ENCODE measurements at regions not wholly inside any gene's neighbourhood (a gene's known extent, or its start where the extent isn't known, plus 50 kb on each side); places are given as distances from the start of the nearest gene placed in this dataset.

DNA sequence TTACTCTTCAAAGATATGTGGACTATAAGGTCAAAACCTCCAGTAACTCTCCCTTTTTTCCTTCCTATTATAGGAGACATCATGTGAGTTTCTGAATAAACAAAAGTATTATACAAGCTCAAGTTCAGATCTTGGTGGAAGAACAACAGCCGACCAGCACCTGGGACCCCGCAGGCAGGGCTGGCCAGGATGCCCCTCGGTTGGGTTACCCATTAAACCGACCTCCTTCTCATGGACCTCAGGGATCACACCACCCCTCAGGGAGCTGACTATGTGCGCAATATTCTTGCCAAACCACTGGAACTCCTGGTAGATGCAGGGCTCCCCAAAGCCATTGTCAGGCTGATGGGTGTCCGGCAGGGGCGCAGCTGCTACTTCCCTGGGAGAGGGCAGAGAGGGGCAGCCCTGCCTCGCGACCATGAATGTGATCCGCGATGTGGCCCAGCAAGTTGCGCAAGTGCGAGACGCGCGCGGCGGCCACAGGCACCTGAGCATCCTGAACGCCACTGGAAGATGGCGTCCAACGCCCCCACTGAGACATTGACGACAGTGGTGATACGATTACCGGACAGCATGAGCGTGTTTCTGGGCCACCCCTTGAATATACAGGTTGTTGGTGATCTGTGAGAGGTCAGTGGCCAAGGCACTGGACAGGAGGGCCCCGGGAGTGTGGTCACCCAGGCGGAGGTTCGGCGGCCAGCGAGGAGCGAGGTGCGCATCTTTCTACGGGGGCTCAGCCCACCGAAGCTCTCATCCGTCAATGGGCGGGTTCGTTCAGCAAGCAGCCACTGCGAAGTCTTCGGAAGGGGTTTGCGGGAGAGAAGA lies 161.3 kb downstream of the IPMK start:
- TF ChIP-seq, protein P1, sequence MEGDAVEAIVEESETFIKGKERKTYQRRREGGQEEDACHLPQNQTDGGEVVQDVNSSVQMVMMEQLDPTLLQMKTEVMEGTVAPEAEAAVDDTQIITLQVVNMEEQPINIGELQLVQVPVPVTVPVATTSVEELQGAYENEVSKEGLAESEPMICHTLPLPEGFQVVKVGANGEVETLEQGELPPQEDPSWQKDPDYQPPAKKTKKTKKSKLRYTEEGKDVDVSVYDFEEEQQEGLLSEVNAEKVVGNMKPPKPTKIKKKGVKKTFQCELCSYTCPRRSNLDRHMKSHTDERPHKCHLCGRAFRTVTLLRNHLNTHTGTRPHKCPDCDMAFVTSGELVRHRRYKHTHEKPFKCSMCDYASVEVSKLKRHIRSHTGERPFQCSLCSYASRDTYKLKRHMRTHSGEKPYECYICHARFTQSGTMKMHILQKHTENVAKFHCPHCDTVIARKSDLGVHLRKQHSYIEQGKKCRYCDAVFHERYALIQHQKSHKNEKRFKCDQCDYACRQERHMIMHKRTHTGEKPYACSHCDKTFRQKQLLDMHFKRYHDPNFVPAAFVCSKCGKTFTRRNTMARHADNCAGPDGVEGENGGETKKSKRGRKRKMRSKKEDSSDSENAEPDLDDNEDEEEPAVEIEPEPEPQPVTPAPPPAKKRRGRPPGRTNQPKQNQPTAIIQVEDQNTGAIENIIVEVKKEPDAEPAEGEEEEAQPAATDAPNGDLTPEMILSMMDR (IDR thresholded peaks at IDR 0.05; ENCODE audit: insufficient read depth, low read length) = no peak
- no peak overlapping the region for H3K4me3 ChIP-seq (ENCODE audit: low read depth, low read length)
- DNase-seq (ENCODE audit: low read depth) = no peak

DNA sequence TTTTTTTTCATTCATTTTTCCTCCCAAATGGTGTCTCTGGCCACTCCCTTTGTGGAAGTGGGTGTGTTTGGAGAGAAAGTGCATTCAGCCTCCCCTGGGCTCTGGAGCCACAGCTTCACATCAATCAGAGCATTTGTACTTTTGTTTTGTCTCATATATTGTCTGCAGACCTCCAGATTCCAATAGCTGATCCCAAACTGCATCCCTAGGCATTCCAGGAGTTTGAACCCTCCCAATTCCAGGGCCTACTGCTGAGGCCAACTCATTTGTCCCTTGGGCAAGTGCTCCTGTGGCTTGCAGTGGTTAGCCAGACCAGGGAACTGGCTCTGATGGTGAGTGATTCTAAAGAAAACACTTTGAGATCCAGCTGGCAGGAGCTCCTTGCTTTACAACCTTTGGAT lies 163.3 kb downstream of the IPMK start:
- TF ChIP-seq, protein P1 (IDR thresholded peaks at IDR 0.05; ENCODE audit: insufficient read depth, low read length) = no peak
- H3K4me3 ChIP-seq (ENCODE audit: low read depth, low read length) = no peak overlapping the region
- peak; percentile 82 for DNase-seq (ENCODE audit: low read depth)

DNA sequence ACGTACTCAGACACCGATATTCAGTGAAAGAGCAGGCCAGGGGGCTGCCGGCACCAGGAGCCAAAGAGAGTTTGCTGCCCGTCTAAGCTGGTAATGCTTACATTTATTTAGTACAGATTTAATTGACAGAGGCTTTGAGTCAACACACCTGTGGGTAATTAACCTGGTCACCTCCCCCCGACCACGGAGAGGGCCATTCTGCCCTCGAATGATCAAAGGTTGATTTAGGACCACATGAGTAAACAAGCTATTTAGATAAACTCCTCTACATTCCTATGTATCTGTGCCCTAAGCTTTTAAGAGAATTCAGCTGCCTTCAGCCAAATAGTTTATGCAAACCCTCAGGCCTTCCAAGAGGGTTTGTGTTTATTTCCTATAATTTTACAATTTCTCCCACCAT lies 164.8 kb downstream of the IPMK start:
- TF ChIP-seq, protein P1 (IDR thresholded peaks at IDR 0.05; ENCODE audit: insufficient read depth, low read length) = no peak
- no peak for DNase-seq (ENCODE audit: low read depth)
- no peak overlapping the region for H3K4me3 ChIP-seq (ENCODE audit: low read depth, low read length)

DNA sequence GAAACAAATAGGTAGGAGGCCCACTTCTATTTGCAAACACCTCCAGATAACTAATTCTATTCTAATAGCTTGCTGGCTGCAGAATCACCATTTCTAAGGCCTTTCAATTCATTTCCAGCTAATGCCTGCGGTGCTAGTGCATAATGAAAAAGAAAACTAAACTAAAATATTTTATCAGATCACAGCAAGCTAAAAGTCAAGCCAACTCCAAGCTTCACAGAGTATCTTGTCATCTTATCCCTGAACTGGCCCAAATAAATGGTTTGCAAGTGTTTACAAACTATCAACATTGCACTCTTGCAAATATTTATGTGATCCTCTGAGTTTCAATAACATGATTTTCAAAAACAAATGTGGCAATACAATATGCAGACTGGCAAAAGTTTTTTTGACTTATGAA lies 166.0 kb downstream of the IPMK start:
- no peak overlapping the region for H3K4me3 ChIP-seq (ENCODE audit: low read depth, low read length)
- TF ChIP-seq, protein P1 (IDR thresholded peaks at IDR 0.05; ENCODE audit: insufficient read depth, low read length) = no peak
- no peak for DNase-seq (ENCODE audit: low read depth)

DNA sequence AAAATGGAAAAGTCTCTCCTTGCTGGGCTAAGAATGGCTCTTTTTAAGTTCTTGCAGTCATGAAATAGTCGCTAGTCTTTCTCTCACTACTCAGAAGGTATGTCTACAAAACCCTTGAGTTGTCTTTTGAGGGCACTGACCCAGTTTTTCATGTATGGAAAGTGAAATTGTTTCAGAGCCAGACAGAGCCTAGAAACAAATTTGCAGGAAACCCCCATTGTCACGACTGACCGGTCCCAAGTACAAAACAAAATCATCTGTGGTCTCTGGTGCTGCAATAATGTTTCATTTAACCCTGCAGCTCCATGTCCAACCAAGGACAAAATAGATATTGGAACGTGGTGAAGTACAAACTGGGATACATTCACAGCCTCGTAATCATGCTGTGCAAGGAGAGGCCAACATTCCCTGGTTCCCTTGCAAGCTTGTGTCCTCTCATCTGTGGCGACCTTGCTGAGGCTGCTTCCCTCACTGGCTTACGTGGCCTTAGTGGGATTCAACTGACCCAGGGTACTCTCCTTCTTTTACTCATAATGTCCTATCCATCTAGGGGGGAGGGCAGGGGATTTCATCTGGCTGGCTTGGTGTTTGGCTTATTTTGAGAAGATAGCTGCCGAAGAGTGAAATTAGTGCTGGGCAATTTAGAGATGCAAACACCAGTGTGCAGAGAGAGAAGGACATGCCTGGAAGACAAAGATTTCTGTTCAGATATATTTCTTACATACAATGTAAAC lies 172.5 kb downstream of the IPMK start:
- H3K4me3 ChIP-seq (ENCODE audit: low read depth, low read length) = no peak overlapping the region
- TF ChIP-seq, protein P1 (IDR thresholded peaks at IDR 0.05; ENCODE audit: insufficient read depth, low read length) = no peak
- DNase-seq (ENCODE audit: low read depth) = no peak

DNA sequence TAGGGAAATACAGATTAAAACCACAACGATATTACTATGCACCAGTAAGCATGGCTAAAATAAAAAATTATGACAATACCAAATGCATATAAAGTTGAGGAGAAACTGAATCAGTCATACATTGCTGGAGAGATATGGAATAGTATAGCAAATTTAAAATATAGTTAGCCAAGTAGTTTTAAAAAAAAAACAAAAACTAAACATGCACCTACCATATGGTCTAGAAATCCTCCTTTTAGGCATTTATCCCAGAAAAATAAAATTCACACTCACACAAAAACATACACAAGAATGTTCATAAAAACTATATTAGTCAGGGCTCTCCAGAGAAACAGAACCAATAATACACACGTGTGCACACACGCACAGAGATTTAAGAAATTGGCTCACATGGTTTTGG lies 175.8 kb downstream of the IPMK start:
- TF ChIP-seq, protein P1 (IDR thresholded peaks at IDR 0.05; ENCODE audit: insufficient read depth, low read length) = no peak
- no peak overlapping the region for H3K4me3 ChIP-seq (ENCODE audit: low read depth, low read length)
- DNase-seq (ENCODE audit: low read depth) = no peak

All from fibroblast of the aortic adventitia (primary cell).